ENCODE measurements at regions not wholly inside any gene's neighbourhood (a gene's known extent, or its start where the extent isn't known, plus 50 kb on each side); places are given as distances from the start of the nearest gene placed in this dataset.

DNA sequence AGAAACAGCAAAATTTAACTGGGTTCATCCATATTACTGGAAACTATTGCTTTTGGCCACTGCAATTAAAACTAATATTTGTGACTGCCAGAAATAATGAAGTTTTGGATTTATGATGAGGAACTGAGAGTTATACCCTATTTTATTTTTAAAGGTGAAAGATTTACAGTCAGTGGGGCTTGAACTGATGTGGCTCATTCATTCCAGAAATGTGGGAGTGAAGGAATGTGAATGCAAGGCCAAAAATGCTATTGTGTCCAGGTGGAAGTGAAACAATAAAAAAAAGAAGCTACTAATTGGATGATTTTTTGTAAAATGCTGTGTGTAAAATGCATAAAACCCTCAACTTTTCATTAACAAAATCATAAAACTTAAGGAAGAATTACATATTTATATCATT lies 491.9 kb downstream of the COL12A1 start:
- TF ChIP-seq, protein P1, sequence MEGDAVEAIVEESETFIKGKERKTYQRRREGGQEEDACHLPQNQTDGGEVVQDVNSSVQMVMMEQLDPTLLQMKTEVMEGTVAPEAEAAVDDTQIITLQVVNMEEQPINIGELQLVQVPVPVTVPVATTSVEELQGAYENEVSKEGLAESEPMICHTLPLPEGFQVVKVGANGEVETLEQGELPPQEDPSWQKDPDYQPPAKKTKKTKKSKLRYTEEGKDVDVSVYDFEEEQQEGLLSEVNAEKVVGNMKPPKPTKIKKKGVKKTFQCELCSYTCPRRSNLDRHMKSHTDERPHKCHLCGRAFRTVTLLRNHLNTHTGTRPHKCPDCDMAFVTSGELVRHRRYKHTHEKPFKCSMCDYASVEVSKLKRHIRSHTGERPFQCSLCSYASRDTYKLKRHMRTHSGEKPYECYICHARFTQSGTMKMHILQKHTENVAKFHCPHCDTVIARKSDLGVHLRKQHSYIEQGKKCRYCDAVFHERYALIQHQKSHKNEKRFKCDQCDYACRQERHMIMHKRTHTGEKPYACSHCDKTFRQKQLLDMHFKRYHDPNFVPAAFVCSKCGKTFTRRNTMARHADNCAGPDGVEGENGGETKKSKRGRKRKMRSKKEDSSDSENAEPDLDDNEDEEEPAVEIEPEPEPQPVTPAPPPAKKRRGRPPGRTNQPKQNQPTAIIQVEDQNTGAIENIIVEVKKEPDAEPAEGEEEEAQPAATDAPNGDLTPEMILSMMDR (IDR thresholded peaks at IDR 0.05 in 8 of 11, conservative IDR thresholded peaks at IDR 0.05 in 3 of 11) = no peak
- no peak for TF ChIP-seq POLR2AphosphoS5 (IDR thresholded peaks at IDR 0.05)
